HepG2 (cell line): ENCODE measurements at regions not wholly inside any gene's neighbourhood (a gene's known extent, or its start where the extent isn't known, plus 50 kb on each side); places are given as distances from the start of the nearest gene placed in this dataset.

Source experiments
- ATAC-seq: fragments of 200-7000 bp; cut with Tn5 transposase; 3 replicates; pipeline ENCODE4 v1.9.1; 2020; ENCODE audit warnings: mild to moderate bottlenecking, moderate library complexity
- BruUV-seq: library from RNA; stranded (reverse); fragments of 400-500 nt; replicated peaks from 2 replicates; lab custom pipeline; 2021; lab: Mats Ljungman, UMichigan
- CTCF ChIA-PET: fragments of 300-600 bp; formaldehyde crosslinking; extraction: SDS; loops from one replicate; lab custom pipeline; 2021; ENCODE audit warnings: low total read pairs, inconsistent platforms, low intra/inter-chr PET ratio; lab: Yijun Ruan, JAX
- POLR2A ChIA-PET: fragments of 350-600 bp; sonication (Branson Sonifier 250); formaldehyde crosslinking; loops from one replicate; lab custom pipeline; 2020; ENCODE audit warnings: antibody characterized with exemption, inconsistent platforms; lab: Yijun Ruan, JAX
- DNase-seq: peaks from one replicate; pipeline ENCODE4 v3.0.0-alpha.2; 2015; ENCODE audit warnings: low spot score
- FAIRE-seq: peaks from 3 replicates; lab custom pipeline; 2011; peaks lifted over from hg19 to GRCh38; lab: Jason Lieb, UNC
- H2AFZ ChIP-seq: one replicate; pipeline ENCODE4 v1.6.1; 2011; ENCODE audit warnings: low read length, inconsistent platforms
- H3K27ac ChIP-seq: fragments of 300-600 bp; 3 replicates; pipeline ENCODE4 v1.8.0; 2011; ENCODE audit warnings: mixed run types, mild to moderate bottlenecking, mixed read lengths, low read length, inconsistent platforms; ENCODE audit not compliant: insufficient read depth; ENCODE audit errors: extremely low read length
- H3K27me3 ChIP-seq, 2 experiments: fragments of 200-600 bp in 1 of 2; 2 replicates in 1 of 2; 3 replicates in 1 of 2; pipeline versions ENCODE4 v1.6.0 to v1.8.0; 2011; ENCODE audit warnings: low read length in 2 of 2, mild to moderate bottlenecking in 2 of 2, moderate library complexity in 2 of 2, inconsistent platforms in 1 of 2; ENCODE audit not compliant: insufficient read depth in 2 of 2, control insufficient read depth in 1 of 2
- H3K36me3 ChIP-seq, 2 experiments: fragments of 200-600 bp in 1 of 2; replicated peaks in 1 of 2; 2 replicates in 1 of 2; 3 replicates in 1 of 2; pipeline versions ENCODE4 v1.5.1 to v1.8.0; 2011; ENCODE audit warnings: low read length in 2 of 2, inconsistent platforms in 1 of 2; ENCODE audit not compliant: insufficient read depth in 2 of 2, control insufficient read depth in 1 of 2
- H3K4me1 ChIP-seq: 2 replicates; pipeline ENCODE4 v1.5.1; 2012; ENCODE audit warnings: low read length, inconsistent platforms; ENCODE audit not compliant: insufficient read depth
- H3K4me2 ChIP-seq: 2 replicates; pipeline ENCODE4 v1.6.0; 2011; ENCODE audit warnings: low read depth, low read length, inconsistent platforms
- H3K4me3 ChIP-seq, 3 experiments: fragments of 200-600 bp in 1 of 3; sonication (generic), shearing (Covaris generic) in 1 of 3; replicated peaks in 1 of 3; 2 replicates each; pipeline ENCODE4 v1.5.1; 2011 to 2016; ENCODE audit warnings: low read length in 3 of 3, inconsistent platforms in 2 of 3, low read depth in 2 of 3, mild to moderate bottlenecking in 2 of 3, control low read depth in 1 of 3, mixed read lengths in 1 of 3; ENCODE audit not compliant: insufficient read depth in 1 of 3
- H3K79me2 ChIP-seq: one replicate; pipeline ENCODE4 v1.6.1; 2011; ENCODE audit warnings: low read length, inconsistent platforms; ENCODE audit not compliant: insufficient read depth
- H3K9ac ChIP-seq: 2 replicates; pipeline ENCODE4 v1.6.0; 2011; ENCODE audit warnings: mild to moderate bottlenecking, low read depth, low read length, inconsistent platforms; ENCODE audit not compliant: insufficient read depth
- H3K9me3 ChIP-seq: 2 replicates; pipeline ENCODE4 v1.5.1; 2012; ENCODE audit warnings: mild to moderate bottlenecking, low read length
- H4K20me1 ChIP-seq: 2 replicates; pipeline ENCODE4 v1.6.0; 2011; ENCODE audit warnings: inconsistent platforms, mild to moderate bottlenecking, low read length, moderate library complexity; ENCODE audit not compliant: insufficient read depth
- EHMT2 ChIP-seq: fragments of 200-600 bp; sonication (generic); IDR thresholded peaks from 2 replicates; pipeline ENCODE4 v1.7.0; 2017; ENCODE audit warnings: antibody characterized with exemption, low read depth, low read length, borderline replicate concordance
- NR2C2 ChIP-seq: sonication (generic); formaldehyde crosslinking; IDR thresholded peaks from 2 replicates; pipeline ENCODE4 v1.4.0; 2020; ENCODE audit warnings: missing genetic modification reagents, mild to moderate bottlenecking, moderate library complexity, borderline replicate concordance
- TEAD2 ChIP-seq: sonication (generic); formaldehyde crosslinking; IDR thresholded peaks from 2 replicates; pipeline ENCODE4 v1.9.0; 2021; ENCODE audit warnings: missing genetic modification reagents
- ZNF407 ChIP-seq: sonication (generic); formaldehyde crosslinking; IDR thresholded peaks from one replicate; pipeline ENCODE4 v1.5.1; 2020; ENCODE audit warnings: mild to moderate bottlenecking, missing genetic modification reagents; ENCODE audit errors: not compliant biosample characterization
- ZNF639 ChIP-seq: conservative IDR thresholded peaks from 2 replicates; pipeline ENCODE4 v1.6.1; 2018; ENCODE audit warnings: missing genetic modification reagents
- ZNF790 ChIP-seq: sonication (generic); formaldehyde crosslinking; IDR thresholded peaks from 2 replicates; pipeline ENCODE4 v1.8.0; 2022; ENCODE audit warnings: missing genetic modification reagents, mild to moderate bottlenecking, borderline replicate concordance
- WGBS: methylation state at CpG from one replicate; pipeline ENCODE4 v1.1.6; 2017; ENCODE audit warnings: low lambda C conversion rate; 5-methylcytosine and 5-hydroxymethylcytosine counted together
- in situ Hi-C: cut with HindIII; loops from 2 replicates; pipeline ENCODE4 v1.10.0; 2017; ENCODE audit warnings: low pct_unique_long_range_greater_than_20kb; ENCODE audit not compliant: extremely low pct_ligation_motif_present
- intact Hi-C: fragments of 100-400 bp; cut with micrococcal nuclease; formaldehyde crosslinking; loops from one replicate; pipeline ENCODE4 v1.10.0; 2022; ENCODE audit not compliant: unreplicated experiment

- Histone ChIP-seq H3K4me1 (no peaks in the 10 kb centered on the region), H3K9me3 (no peaks in the 10 kb centered on the region), H3K36me3 (no peaks in the 10 kb centered on the region), H3K27me3 (peaks cover 0 to 2% of the 10 kb centered on the region in 2 experiments; a peak in 1 of 5 replicates), H3K79me2 (no peaks in the 10 kb centered on the region), H3K4me2 (no peak overlapping the region), H4K20me1 (no peaks in the 10 kb centered on the region), H2AFZ (no peak overlapping the region), H3K27ac (no peak overlapping the region), H3K4me3 (no peak overlapping the region), H3K9ac (no peak overlapping the region)
- in situ Hi-C loops = no loop called here
- TF ChIP-seq EHMT2 (no peak), NR2C2 (CRISPR knock-in tag) (no peak), ZNF639 (CRISPR knock-in tag) (no peak), ZNF790 (no peak), TEAD2 (CRISPR knock-in tag) (no peak), ZNF407 (CRISPR knock-in tag) (no peak)
- ChIA-PET POLR2A (no interaction called here), CTCF (no interaction called here)
- WGBS = 75% methylated on average over 6 of the region's 6 CpGs
- BruUV-seq = no TSS peak
- intact Hi-C loops = no loop called here
- FAIRE-seq (no peak), ATAC-seq (no peak), DNase-seq (no peak)
Observed at GRCh38 chr3:193835414-193835813, 242.4 kb downstream of the OPA1 start.
